ENCODE measurements at regions not wholly inside any gene's neighbourhood (a gene's known extent, or its start where the extent isn't known, plus 50 kb on each side); places are given as distances from the start of the nearest gene placed in this dataset.

GRCh38 chr5:57989378-57989777 lies 470.5 kb downstream of the PLK2 start:
- H3K4me3 Mint-ChIP-seq, result no peak overlapping the region
- no peak overlapping the region for H3K4me3 ChIP-seq (ENCODE audit: control extremely low read depth in 1 of 5, extremely low read depth in 1 of 5, insufficient read depth in 1 of 5, low read depth in 2 of 5, low read length in 4 of 5)
- H3K36me3 ChIP-seq (replicated peaks in 1 of 2; ENCODE audit: control extremely low read depth in 1 of 2, control insufficient read depth in 1 of 2, extremely low read depth in 1 of 2, insufficient read depth in 2 of 2, low read length in 1 of 2), result no peaks in the 10 kb centered on the region
- H3K27ac Mint-ChIP-seq, result no peak overlapping the region
- no peaks in the 10 kb centered on the region for H3K79me2 ChIP-seq (ENCODE audit: control insufficient read depth, insufficient read depth, low read length)
- H3K27me3 ChIP-seq (replicated peaks in 1 of 4; ENCODE audit: control extremely low read depth in 1 of 4, control insufficient read depth in 3 of 4, insufficient read depth in 4 of 4, low read length in 3 of 4), result no peaks in the 10 kb centered on the region
- TF ChIP-seq EZH2 (IDR thresholded peaks at IDR 0.05; ENCODE audit: borderline replicate concordance, insufficient read depth, low read depth, low read length, poor library complexity, severe bottlenecking), result no peak
- TF ChIP-seq CTCF (IDR thresholded peaks at IDR 0.05), result no peak
- no CpG with 5 or more reads among the region's 3 CpGs for WGBS (ENCODE audit: insufficient coverage)
- ATAC-seq (ENCODE audit: low read depth) (no peak), DNase-seq (no peak)
- H4K20me1 ChIP-seq (ENCODE audit: control insufficient read depth, insufficient read depth, low read length, poor library complexity, severe bottlenecking), result no peaks in the 10 kb centered on the region
- POLR2A ChIA-PET, result no interaction called here
- no peak overlapping the region for H3K4me2 ChIP-seq (replicated peaks; ENCODE audit: low read depth, low read length, poor library complexity, severe bottlenecking)
- no peak overlapping the region for H2AFZ ChIP-seq (ENCODE audit: insufficient read depth, low read depth, low read length, poor library complexity, severe bottlenecking)
- no peaks in the 10 kb centered on the region for H3K27me3 Mint-ChIP-seq
- no peaks in the 10 kb centered on the region for H3K4me1 ChIP-seq (ENCODE audit: control insufficient read depth in 2 of 2, insufficient read depth in 2 of 2, low read length in 2 of 2)
- intact Hi-C loops (cut with micrococcal nuclease), result no loop called here
- no peaks in the 10 kb centered on the region for H3K4me1 Mint-ChIP-seq
- H3K9me3 ChIP-seq (ENCODE audit: control extremely low read depth in 1 of 3, control insufficient read depth in 2 of 3, insufficient read depth in 1 of 3, low read length in 2 of 3), result no peaks in the 10 kb centered on the region
- H3K9ac ChIP-seq (ENCODE audit: low read length), result no peak overlapping the region
- H3K27ac ChIP-seq (ENCODE audit: low read length in 2 of 2), result no peak overlapping the region
- H3K9me3 Mint-ChIP-seq (ENCODE audit: insufficient read depth), result no peaks in the 10 kb centered on the region
- CTCF ChIA-PET, result no interaction called here

DNA sequence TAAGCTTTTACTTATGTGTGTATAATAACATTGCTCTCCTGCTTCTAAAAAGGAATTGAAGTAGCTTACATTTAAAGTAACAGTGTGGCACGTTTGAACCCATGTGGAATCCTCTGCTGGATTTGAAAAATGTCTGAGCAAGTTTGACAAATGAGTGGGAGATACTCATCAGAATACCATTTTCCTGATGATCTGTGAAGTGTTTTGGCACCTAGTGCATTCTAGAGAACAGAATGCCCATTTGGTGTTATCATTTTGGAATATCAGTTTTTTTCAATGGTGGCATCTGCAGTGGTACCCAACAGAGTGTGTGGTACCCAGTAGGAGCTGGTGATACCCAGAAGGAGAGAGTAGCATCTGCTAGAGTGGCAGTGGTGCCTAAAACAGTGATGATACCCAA lies 471.1 kb downstream of the PLK2 start:
- DNase-seq (no peak), ATAC-seq (ENCODE audit: low read depth) (no peak)
- no peak overlapping the region for H2AFZ ChIP-seq (ENCODE audit: insufficient read depth, low read depth, low read length, poor library complexity, severe bottlenecking)
- no peak overlapping the region for H3K9ac ChIP-seq (ENCODE audit: low read length)
- WGBS (ENCODE audit: insufficient coverage), result no CpG with 5 or more reads among the region's 1 CpG
- H3K9me3 ChIP-seq (ENCODE audit: control extremely low read depth in 1 of 3, control insufficient read depth in 2 of 3, insufficient read depth in 1 of 3, low read length in 2 of 3), result no peaks in the 10 kb centered on the region
- Mint-ChIP-seq H3K9me3 (ENCODE audit: insufficient read depth) (no peaks in the 10 kb centered on the region), H3K4me1 (no peaks in the 10 kb centered on the region), H3K4me3 (no peak overlapping the region), H3K27me3 (no peaks in the 10 kb centered on the region), H3K27ac (no peak overlapping the region)
- no peak overlapping the region for H3K4me3 ChIP-seq (ENCODE audit: control extremely low read depth in 1 of 5, extremely low read depth in 1 of 5, insufficient read depth in 1 of 5, low read depth in 2 of 5, low read length in 4 of 5)
- no peaks in the 10 kb centered on the region for H3K4me1 ChIP-seq (ENCODE audit: control insufficient read depth in 2 of 2, insufficient read depth in 2 of 2, low read length in 2 of 2)
- no peak overlapping the region for H3K27ac ChIP-seq (ENCODE audit: low read length in 2 of 2)
- intact Hi-C loops (cut with micrococcal nuclease), result no loop called here
- no peaks in the 10 kb centered on the region for H3K27me3 ChIP-seq (replicated peaks in 1 of 4; ENCODE audit: control extremely low read depth in 1 of 4, control insufficient read depth in 3 of 4, insufficient read depth in 4 of 4, low read length in 3 of 4)
- ChIA-PET CTCF (no interaction called here), POLR2A (no interaction called here)
- H4K20me1 ChIP-seq (ENCODE audit: control insufficient read depth, insufficient read depth, low read length, poor library complexity, severe bottlenecking), result no peaks in the 10 kb centered on the region
- no peaks in the 10 kb centered on the region for H3K79me2 ChIP-seq (ENCODE audit: control insufficient read depth, insufficient read depth, low read length)
- H3K36me3 ChIP-seq (replicated peaks in 1 of 2; ENCODE audit: control extremely low read depth in 1 of 2, control insufficient read depth in 1 of 2, extremely low read depth in 1 of 2, insufficient read depth in 2 of 2, low read length in 1 of 2), result no peaks in the 10 kb centered on the region
- H3K4me2 ChIP-seq (replicated peaks; ENCODE audit: low read depth, low read length, poor library complexity, severe bottlenecking), result no peak overlapping the region
- no peak for TF ChIP-seq CTCF (IDR thresholded peaks at IDR 0.05)
- no peak for TF ChIP-seq EZH2 (IDR thresholded peaks at IDR 0.05; ENCODE audit: borderline replicate concordance, insufficient read depth, low read depth, low read length, poor library complexity, severe bottlenecking)
